Pancreas (tissue), 10 donors: ENCODE measurements at regions not wholly inside any gene's neighbourhood (a gene's known extent, or its start where the extent isn't known, plus 50 kb on each side); places are given as distances from the start of the nearest gene placed in this dataset.

Source experiments
- ATAC-seq, 4 donors: fragments of 200-7000 bp; cut with Tn5 transposase; one replicate each; pipeline versions ENCODE4 v1.8.0 to v1.9.1; 2020; ENCODE audit warnings: mild to moderate bottlenecking in 4 of 4, moderate library complexity in 4 of 4
- DNase-seq, 6 donors: peaks; one replicate each; pipeline ENCODE4 v3.0.0-alpha.2; 2020
- FAIRE-seq: peaks from 2 replicates; lab custom pipeline; 2012; peaks lifted over from hg19 to GRCh38; lab: Jason Lieb, UNC
- H3K27ac ChIP-seq, 4 donors: fragments of 200-600 bp; sonication (generic); 1 replicate in 3 of 4; 2 replicates in 1 of 4; pipeline versions ENCODE4 v1.5.0 to v1.8.0; 2020
- H3K27me3 ChIP-seq, 4 donors: fragments of 200-600 bp; one replicate each; pipeline ENCODE4 v1.8.0; 2021
- H3K36me3 ChIP-seq, 3 donors: fragments of 200-600 bp; sonication (generic) in 1 of 3; one replicate each; pipeline versions ENCODE4 v1.5.0 to v1.8.0; 2020 to 2021
- H3K4me1 ChIP-seq, 3 donors: fragments of 200-600 bp; one replicate each; pipeline ENCODE4 v1.8.0; 2021
- H3K4me3 ChIP-seq, 4 donors: fragments of 200-600 bp; sonication (generic) in 2 of 4; one replicate each; pipeline versions ENCODE4 v1.5.0 to v1.8.0; 2020 to 2021
- H3K9me3 ChIP-seq, 4 donors: fragments of 200-600 bp; one replicate each; pipeline ENCODE4 v1.8.0; 2021
- CTCF ChIP-seq, 4 donors: fragments of 200-600 bp; sonication (generic) in 3 of 4; IDR thresholded peaks; one replicate each; pipeline versions ENCODE4 v1.5.0 to v1.8.0; 2021; ENCODE audit warnings: antibody characterized with exemption in 4 of 4
- WGBS, 2 donors: extraction: QIAGEN DNeasy Blood & Tissue Kit; methylation state at CpG; one replicate each; pipeline ENCODE4 v1.1.7; 2013; 5-methylcytosine and 5-hydroxymethylcytosine counted together
- intact Hi-C, 3 donors: fragments of 100-400 bp; cut with DNase I; formaldehyde crosslinking; loops; one replicate each; pipeline versions ENCODE4 v1.11.1 to v1.14.2; 2022
- donor health status: healthy with polysubstance abuse.
- donor health status: DM: no; HTN: no; CAD: no; lungs with moderate emphysema.
- donor health status: DM: no; HTN: no; CAD: no.
- donor health status: control.
- donor health status: control.
- donor health status: Bipolar disorder and iron deficiency.
- donor health status: DM: yes; HTN: yes; CAD: no.
- donor health status: DM: no; HTN: no; CAD: no.
- donor health status: DM: no; HTN: no; CAD: no.
- donor health status: DM: yes; HTN: yes; CAD: no.

DNA sequence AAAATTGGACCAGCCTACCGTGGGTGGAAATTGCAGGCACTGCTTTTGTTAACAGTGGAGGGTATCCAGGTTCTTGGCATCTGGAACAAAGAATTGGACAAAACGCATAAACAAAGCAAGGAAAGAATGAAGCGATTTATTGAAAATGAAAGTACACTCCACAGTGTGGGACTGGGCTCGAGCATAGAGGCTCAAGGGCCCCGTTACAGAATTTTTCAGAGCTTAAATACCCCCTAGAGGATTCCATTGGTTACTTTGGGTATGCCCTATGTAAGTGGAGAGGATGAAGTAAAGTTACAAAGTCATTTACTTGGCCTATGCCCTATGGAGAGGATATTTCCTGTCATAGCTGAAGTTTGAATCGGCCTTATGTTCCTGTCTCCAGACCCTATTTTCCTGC, 85.3 kb downstream of the GLUD2 start:
- Histone ChIP-seq H3K4me3 (no peak overlapping the region), H3K27me3 (no peaks in the 10 kb centered on the region), H3K36me3 (no peaks in the 10 kb centered on the region), H3K27ac (no peak overlapping the region), H3K9me3 (no peaks in the 10 kb centered on the region), H3K4me1 (no peaks in the 10 kb centered on the region)
- FAIRE-seq = no peak
- no peak for TF ChIP-seq CTCF (IDR thresholded peaks at IDR 0.05)
- intact Hi-C loops = no loop called here
- ATAC-seq = no peak
- DNase-seq = no peak
- WGBS, 2 donors = 66 to 82% methylated on average over 6 of the region's 6 CpGs

- 35 to 41% methylated on average over 8 of the region's 8 CpGs for WGBS, 2 donors
- Histone ChIP-seq H3K27ac (no peak overlapping the region), H3K36me3 (no peaks in the 10 kb centered on the region), H3K4me1 (no peaks in the 10 kb centered on the region), H3K4me3 (no peak overlapping the region), H3K27me3 (peaks cover 0 to 3% (median 0%) of the 10 kb centered on the region in 4 donors), H3K9me3 (no peaks in the 10 kb centered on the region)
- no peak for DNase-seq
- FAIRE-seq = no peak
- peak in 3 of 4 donors; percentile 48 to 61 (median 60) for ATAC-seq
- no peak for TF ChIP-seq CTCF (IDR thresholded peaks at IDR 0.05)
- intact Hi-C loops = no loop called here
These were observed 88.2 kb downstream of the GLUD2 start for GRCh38 chrX:121135488-121136207.

- ATAC-seq (no peak), FAIRE-seq (no peak), DNase-seq (no peak)
- no peaks in the 10 kb centered on the region for H3K9me3 ChIP-seq
- no peak overlapping the region for H3K27ac ChIP-seq
- TF ChIP-seq CTCF (IDR thresholded peaks at IDR 0.05) = no peak
- no peak overlapping the region for H3K4me3 ChIP-seq
- no peaks in the 10 kb centered on the region for H3K27me3 ChIP-seq
- H3K4me1 ChIP-seq = no peaks in the 10 kb centered on the region
- intact Hi-C loops = no loop called here
- H3K36me3 ChIP-seq = no peaks in the 10 kb centered on the region
These were observed 98.7 kb downstream of the GLUD2 start for GRCh38 chrX:121146059-121146628.

GRCh38 chrX:121150217-121150616, 102.8 kb downstream of the GLUD2 start:
- no peak for TF ChIP-seq CTCF (IDR thresholded peaks at IDR 0.05)
- ATAC-seq = no peak
- 76 to 88% methylated on average over 1 of the region's 1 CpG for WGBS, 2 donors

GRCh38 chrX:121151293-121151692, 103.9 kb downstream of the GLUD2 start:
- Histone ChIP-seq H3K4me3 (no peak overlapping the region), H3K4me1 (no peaks in the 10 kb centered on the region), H3K27ac (no peak overlapping the region), H3K36me3 (no peaks in the 10 kb centered on the region), H3K9me3 (no peaks in the 10 kb centered on the region), H3K27me3 (no peaks in the 10 kb centered on the region)
- no peak for DNase-seq
- no peak for TF ChIP-seq CTCF (IDR thresholded peaks at IDR 0.05)
- FAIRE-seq = no peak
- 67 to 70% methylated on average over 4 of the region's 4 CpGs for WGBS, 2 donors
- intact Hi-C loops = no loop called here
- no peak for ATAC-seq

More at GRCh38 chrX:121150217-121150616, 102.8 kb downstream of the GLUD2 start:
- Histone ChIP-seq H3K27me3 (no peaks in the 10 kb centered on the region), H3K9me3 (no peaks in the 10 kb centered on the region), H3K27ac (no peak overlapping the region), H3K36me3 (no peaks in the 10 kb centered on the region), H3K4me3 (no peak overlapping the region), H3K4me1 (no peaks in the 10 kb centered on the region)
- intact Hi-C loops = no loop called here
- FAIRE-seq (no peak), DNase-seq (no peak)
